RWPE2 (cell line): ENCODE measurements at regions not wholly inside any gene's neighbourhood (a gene's known extent, or its start where the extent isn't known, plus 50 kb on each side); places are given as distances from the start of the nearest gene placed in this dataset.

Experiments
- ATAC-seq: fragments of 200-7000 bp; cut with Tn5 transposase; 3 replicates; pipeline ENCODE4 v1.9.1; 2021; ENCODE audit warnings: low read depth
- DNase-seq: peaks from one replicate; pipeline ENCODE4 v3.0.0-alpha.2; 2020; ENCODE audit warnings: low spot score
- H3K27ac ChIP-seq: fragments of 450-650 bp; 2 replicates; pipeline ENCODE4 v1.5.1; 2017; ENCODE audit warnings: mild to moderate bottlenecking; ENCODE audit not compliant: poor library complexity, severe bottlenecking
- H3K27me3 ChIP-seq: fragments of 250-450 bp; sonication (Bioruptor Pico); 2 replicates; pipeline ENCODE4 v1.5.1; 2021; ENCODE audit warnings: mild to moderate bottlenecking, moderate library complexity; ENCODE audit not compliant: insufficient read depth, poor library complexity, severe bottlenecking
- H3K36me3 ChIP-seq: fragments of 250-450 bp; sonication (Bioruptor Pico); 2 replicates; pipeline ENCODE4 v1.5.1; 2020; ENCODE audit warnings: low read depth, mild to moderate bottlenecking, moderate library complexity
- H3K4me1 ChIP-seq: fragments of 250-450 bp; sonication (Bioruptor Pico); 2 replicates; pipeline ENCODE4 v1.5.1; 2021; ENCODE audit warnings: mild to moderate bottlenecking, moderate library complexity; ENCODE audit not compliant: insufficient read depth, poor library complexity, severe bottlenecking
- H3K4me3 ChIP-seq: fragments of 250-450 bp; sonication (Bioruptor Pico); 2 replicates; pipeline ENCODE4 v1.5.1; 2021; ENCODE audit warnings: mild to moderate bottlenecking, moderate library complexity; ENCODE audit not compliant: severe bottlenecking
- H3K9me3 ChIP-seq: fragments of 250-450 bp; sonication (Bioruptor Pico); 2 replicates; pipeline ENCODE4 v1.5.1; 2021; ENCODE audit warnings: mild to moderate bottlenecking, moderate library complexity; ENCODE audit not compliant: severe bottlenecking
- TF ChIP-seq, protein P1 (sequence below): fragments of 450-650 bp; IDR thresholded peaks from one replicate; pipeline ENCODE4 v1.5.1; 2017; ENCODE audit warnings: mild to moderate bottlenecking, moderate library complexity; ENCODE audit not compliant: poor library complexity, severe bottlenecking

DNA sequence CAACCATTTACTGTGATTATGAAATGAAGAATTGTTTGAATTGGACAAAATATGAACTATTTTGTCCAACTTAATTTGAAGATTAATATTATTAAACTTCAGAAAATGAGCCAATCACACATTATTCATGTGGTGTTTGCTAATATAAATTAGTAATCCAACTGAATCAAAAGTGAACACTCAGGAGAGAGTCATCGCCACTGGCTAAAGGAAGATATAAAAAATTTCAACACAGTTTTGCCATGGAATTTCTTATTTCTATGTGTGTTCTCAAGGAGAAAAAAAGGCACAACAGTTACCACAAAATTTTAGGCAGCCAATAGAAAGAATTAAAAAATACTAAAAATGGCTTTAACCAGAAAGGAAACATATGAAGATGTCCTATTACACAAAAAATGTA, 2683.8 kb downstream of the PCDH9 start:
- no peak for ATAC-seq
- peaks cover 19% of the 10 kb centered on the region for H3K4me1 ChIP-seq
- no peaks in the 10 kb centered on the region for H3K36me3 ChIP-seq
- no peak overlapping the region for H3K27ac ChIP-seq
- DNase-seq = no peak
- H3K9me3 ChIP-seq = no peaks in the 10 kb centered on the region
- TF ChIP-seq, protein P1, sequence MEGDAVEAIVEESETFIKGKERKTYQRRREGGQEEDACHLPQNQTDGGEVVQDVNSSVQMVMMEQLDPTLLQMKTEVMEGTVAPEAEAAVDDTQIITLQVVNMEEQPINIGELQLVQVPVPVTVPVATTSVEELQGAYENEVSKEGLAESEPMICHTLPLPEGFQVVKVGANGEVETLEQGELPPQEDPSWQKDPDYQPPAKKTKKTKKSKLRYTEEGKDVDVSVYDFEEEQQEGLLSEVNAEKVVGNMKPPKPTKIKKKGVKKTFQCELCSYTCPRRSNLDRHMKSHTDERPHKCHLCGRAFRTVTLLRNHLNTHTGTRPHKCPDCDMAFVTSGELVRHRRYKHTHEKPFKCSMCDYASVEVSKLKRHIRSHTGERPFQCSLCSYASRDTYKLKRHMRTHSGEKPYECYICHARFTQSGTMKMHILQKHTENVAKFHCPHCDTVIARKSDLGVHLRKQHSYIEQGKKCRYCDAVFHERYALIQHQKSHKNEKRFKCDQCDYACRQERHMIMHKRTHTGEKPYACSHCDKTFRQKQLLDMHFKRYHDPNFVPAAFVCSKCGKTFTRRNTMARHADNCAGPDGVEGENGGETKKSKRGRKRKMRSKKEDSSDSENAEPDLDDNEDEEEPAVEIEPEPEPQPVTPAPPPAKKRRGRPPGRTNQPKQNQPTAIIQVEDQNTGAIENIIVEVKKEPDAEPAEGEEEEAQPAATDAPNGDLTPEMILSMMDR = no peak
- no peaks in the 10 kb centered on the region for H3K27me3 ChIP-seq
- no peak overlapping the region for H3K4me3 ChIP-seq

DNA sequence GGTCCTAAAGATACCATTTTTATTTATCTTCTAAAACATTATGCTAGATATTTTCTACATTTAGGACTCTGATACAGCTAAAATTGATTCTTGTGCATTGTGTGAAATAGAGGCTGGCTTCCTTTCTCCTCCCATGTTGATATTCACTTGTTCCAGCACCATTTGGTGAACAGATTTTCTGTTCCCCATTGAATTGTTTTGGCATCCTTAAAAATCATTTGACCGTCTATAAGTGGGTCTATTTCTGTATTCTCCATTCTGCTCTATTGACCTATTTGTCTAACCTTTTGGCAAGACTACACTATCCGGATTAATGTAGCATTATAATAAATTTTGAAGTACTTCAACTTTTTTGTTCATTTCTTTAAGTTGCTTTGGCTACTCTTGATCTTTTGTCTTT, 2689.2 kb downstream of the PCDH9 start:
- no peak overlapping the region for H3K4me3 ChIP-seq
- H3K4me1 ChIP-seq = peaks cover 12% of the 10 kb centered on the region
- H3K27me3 ChIP-seq = no peaks in the 10 kb centered on the region
- no peaks in the 10 kb centered on the region for H3K36me3 ChIP-seq
- no peak for DNase-seq
- no peaks in the 10 kb centered on the region for H3K9me3 ChIP-seq
- H3K27ac ChIP-seq = no peak overlapping the region
- TF ChIP-seq, protein P1 = no peak
- no peak for ATAC-seq

DNA sequence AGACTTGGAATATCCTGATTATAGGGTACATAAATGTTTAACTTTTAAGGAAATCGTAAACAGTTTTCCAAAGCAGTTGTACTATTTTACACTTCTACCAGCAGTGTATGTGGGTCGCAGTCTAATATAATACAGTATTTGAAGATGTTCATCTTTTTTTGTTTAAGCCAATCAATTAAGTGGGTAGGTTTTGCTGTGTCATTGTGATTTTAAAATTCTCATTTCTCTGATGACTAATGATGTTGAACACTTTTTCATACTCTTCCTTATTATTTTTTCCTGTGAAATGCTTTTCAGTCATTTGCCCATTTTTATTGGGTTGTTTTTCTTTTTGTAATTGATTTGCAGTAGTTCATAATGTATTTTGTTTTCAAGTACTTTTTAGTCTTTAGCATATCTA, 2689.7 kb downstream of the PCDH9 start:
- no peak for DNase-seq
- Histone ChIP-seq H3K9me3 (no peaks in the 10 kb centered on the region), H3K36me3 (no peaks in the 10 kb centered on the region), H3K27me3 (no peaks in the 10 kb centered on the region), H3K4me3 (no peak overlapping the region), H3K27ac (no peak overlapping the region), H3K4me1 (peaks cover 7% of the 10 kb centered on the region)
- no peak for ATAC-seq
- TF ChIP-seq, protein P1 = no peak

DNA sequence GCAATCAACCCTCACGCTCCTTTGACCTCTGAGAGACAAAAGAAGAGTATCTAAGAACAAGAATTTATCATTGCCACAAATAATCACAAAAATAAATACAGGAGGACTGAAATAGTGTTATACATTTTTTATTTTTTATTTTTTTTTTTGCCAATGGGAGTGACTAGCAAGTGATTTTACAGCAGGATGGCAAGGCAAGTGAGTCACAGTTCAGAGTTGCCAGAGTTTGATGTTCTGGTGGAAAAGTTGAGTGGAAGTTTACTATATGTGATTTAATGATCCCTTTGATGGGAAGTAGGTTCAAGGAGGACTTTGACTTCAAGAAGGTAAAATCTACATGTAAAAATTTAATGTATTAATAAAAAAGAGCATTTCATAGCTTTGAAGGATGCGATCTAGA, 2691.4 kb downstream of the PCDH9 start:
- ATAC-seq = no peak
- TF ChIP-seq, protein P1 = no peak
- Histone ChIP-seq H3K27ac (no peak overlapping the region), H3K4me1 (no peaks in the 10 kb centered on the region), H3K27me3 (no peaks in the 10 kb centered on the region), H3K4me3 (no peak overlapping the region), H3K9me3 (no peaks in the 10 kb centered on the region), H3K36me3 (no peaks in the 10 kb centered on the region)
- DNase-seq = no peak

DNA sequence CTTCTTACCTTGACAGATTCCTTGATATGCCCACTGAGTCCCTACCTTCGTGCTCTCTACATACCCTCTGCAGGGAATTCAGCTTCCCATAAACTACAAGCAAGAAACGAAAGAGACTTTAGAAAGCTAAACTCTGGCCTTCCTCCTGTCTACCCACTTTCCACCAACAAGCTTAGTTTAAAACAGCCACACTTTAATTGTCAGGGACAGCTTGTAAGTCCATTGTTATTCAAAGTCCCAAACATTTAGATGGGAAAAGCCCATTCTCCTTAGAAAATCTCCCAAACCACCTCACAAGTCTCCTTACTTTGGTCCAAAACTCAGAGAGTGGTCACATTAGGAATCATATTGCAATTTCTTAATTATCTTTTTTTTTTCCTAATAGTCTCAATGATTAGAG, 2695.8 kb downstream of the PCDH9 start:
- H3K4me3 ChIP-seq = no peak overlapping the region
- DNase-seq (no peak), ATAC-seq (no peak)
- no peak overlapping the region for H3K27ac ChIP-seq
- H3K36me3 ChIP-seq = no peaks in the 10 kb centered on the region
- no peaks in the 10 kb centered on the region for H3K9me3 ChIP-seq
- TF ChIP-seq, protein P1 = no peak
- H3K4me1 ChIP-seq = no peaks in the 10 kb centered on the region
- no peaks in the 10 kb centered on the region for H3K27me3 ChIP-seq
